ENCODE measurements at regions not wholly inside any gene's neighbourhood (a gene's known extent, or its start where the extent isn't known, plus 50 kb on each side); places are given as distances from the start of the nearest gene placed in this dataset.

- TF ChIP-seq, protein P1, sequence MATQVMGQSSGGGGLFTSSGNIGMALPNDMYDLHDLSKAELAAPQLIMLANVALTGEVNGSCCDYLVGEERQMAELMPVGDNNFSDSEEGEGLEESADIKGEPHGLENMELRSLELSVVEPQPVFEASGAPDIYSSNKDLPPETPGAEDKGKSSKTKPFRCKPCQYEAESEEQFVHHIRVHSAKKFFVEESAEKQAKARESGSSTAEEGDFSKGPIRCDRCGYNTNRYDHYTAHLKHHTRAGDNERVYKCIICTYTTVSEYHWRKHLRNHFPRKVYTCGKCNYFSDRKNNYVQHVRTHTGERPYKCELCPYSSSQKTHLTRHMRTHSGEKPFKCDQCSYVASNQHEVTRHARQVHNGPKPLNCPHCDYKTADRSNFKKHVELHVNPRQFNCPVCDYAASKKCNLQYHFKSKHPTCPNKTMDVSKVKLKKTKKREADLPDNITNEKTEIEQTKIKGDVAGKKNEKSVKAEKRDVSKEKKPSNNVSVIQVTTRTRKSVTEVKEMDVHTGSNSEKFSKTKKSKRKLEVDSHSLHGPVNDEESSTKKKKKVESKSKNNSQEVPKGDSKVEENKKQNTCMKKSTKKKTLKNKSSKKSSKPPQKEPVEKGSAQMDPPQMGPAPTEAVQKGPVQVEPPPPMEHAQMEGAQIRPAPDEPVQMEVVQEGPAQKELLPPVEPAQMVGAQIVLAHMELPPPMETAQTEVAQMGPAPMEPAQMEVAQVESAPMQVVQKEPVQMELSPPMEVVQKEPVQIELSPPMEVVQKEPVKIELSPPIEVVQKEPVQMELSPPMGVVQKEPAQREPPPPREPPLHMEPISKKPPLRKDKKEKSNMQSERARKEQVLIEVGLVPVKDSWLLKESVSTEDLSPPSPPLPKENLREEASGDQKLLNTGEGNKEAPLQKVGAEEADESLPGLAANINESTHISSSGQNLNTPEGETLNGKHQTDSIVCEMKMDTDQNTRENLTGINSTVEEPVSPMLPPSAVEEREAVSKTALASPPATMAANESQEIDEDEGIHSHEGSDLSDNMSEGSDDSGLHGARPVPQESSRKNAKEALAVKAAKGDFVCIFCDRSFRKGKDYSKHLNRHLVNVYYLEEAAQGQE (IDR thresholded peaks at IDR 0.05; ENCODE audit: low read depth): no peak
- TF ChIP-seq YY1 (IDR thresholded peaks at IDR 0.05; ENCODE audit: low read depth): no peak
- no peak for TF ChIP-seq ZBTB7A (IDR thresholded peaks at IDR 0.05; ENCODE audit: low read depth)
- TF ChIP-seq EP300 (IDR thresholded peaks at IDR 0.05; ENCODE audit: borderline replicate concordance): no peak
- TF ChIP-seq EGR1 (IDR thresholded peaks at IDR 0.05): no peak
- TF ChIP-seq, protein P2, sequence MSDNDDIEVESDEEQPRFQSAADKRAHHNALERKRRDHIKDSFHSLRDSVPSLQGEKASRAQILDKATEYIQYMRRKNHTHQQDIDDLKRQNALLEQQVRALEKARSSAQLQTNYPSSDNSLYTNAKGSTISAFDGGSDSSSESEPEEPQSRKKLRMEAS (IDR thresholded peaks at IDR 0.05): no peak
- no peak for TF ChIP-seq RAD21 (IDR thresholded peaks at IDR 0.05; ENCODE audit: low read depth)
- TF ChIP-seq CREB1 (IDR thresholded peaks at IDR 0.05; ENCODE audit: low read depth): no peak
- TF ChIP-seq, protein P3, sequence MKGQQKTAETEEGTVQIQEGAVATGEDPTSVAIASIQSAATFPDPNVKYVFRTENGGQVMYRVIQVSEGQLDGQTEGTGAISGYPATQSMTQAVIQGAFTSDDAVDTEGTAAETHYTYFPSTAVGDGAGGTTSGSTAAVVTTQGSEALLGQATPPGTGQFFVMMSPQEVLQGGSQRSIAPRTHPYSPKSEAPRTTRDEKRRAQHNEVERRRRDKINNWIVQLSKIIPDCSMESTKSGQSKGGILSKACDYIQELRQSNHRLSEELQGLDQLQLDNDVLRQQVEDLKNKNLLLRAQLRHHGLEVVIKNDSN (IDR thresholded peaks at IDR 0.05): no peak
- TF ChIP-seq TCF12 (IDR thresholded peaks at IDR 0.05; ENCODE audit: low read depth): no peak
- no peak for TF ChIP-seq CEBPB (IDR thresholded peaks at IDR 0.05)
- TF ChIP-seq FOXM1 (IDR thresholded peaks at IDR 0.05; ENCODE audit: borderline replicate concordance, low read depth): no peak
- TF ChIP-seq TAF1 (IDR thresholded peaks at IDR 0.05; ENCODE audit: low read depth): no peak
- TF ChIP-seq NFIC (IDR thresholded peaks at IDR 0.05): no peak
Observed at GRCh38 chr10:60613434-60613833, 164.8 kb upstream of the CDK1 start.
